ENCODE measurements at regions not wholly inside any gene's neighbourhood (a gene's known extent, or its start where the extent isn't known, plus 50 kb on each side); places are given as distances from the start of the nearest gene placed in this dataset.
"Not testable (repeated sequence)": the region's sequence is repeated elsewhere in the genome, so short reads cannot be mapped to it uniquely, and the experiment has no call there.

DNA sequence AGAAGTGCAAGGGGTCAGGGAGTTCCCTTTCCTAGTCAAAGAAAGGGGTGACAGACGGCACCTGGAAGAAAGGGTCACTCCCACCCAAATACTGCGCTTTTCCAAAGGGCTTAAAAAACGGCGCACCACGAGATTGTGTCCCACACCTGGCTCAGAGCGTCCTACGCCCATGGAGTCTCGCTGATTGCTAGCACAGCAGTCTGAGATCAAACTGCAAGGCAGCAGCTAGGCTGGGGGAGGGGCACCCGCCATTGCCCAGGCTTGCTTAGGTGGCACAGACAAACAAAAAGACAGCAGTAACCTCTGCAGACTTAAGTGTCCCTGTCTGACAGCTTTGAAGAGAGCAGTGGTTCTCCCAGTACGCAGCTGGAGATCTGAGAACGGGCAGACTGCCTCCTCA lies 402.4 kb upstream of the KLF12 start:
- TF ChIP-seq, protein P1, sequence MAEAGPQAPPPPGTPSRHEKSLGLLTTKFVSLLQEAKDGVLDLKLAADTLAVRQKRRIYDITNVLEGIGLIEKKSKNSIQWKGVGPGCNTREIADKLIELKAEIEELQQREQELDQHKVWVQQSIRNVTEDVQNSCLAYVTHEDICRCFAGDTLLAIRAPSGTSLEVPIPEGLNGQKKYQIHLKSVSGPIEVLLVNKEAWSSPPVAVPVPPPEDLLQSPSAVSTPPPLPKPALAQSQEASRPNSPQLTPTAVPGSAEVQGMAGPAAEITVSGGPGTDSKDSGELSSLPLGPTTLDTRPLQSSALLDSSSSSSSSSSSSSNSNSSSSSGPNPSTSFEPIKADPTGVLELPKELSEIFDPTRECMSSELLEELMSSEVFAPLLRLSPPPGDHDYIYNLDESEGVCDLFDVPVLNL (IDR thresholded peaks at IDR 0.05; ENCODE audit: low read depth, low read length) = not testable (repeated sequence)
- TF ChIP-seq NRF1 (conservative IDR thresholded peaks at IDR 0.05; ENCODE audit: low read depth, low read length); SIN3A (IDR thresholded peaks at IDR 0.05; ENCODE audit: low read depth, low read length); CHD1 (IDR thresholded peaks at IDR 0.05; ENCODE audit: low read depth, low read length); ZNF24 (IDR thresholded peaks at IDR 0.05); MAX (IDR thresholded peaks at IDR 0.05; ENCODE audit: low read depth, low read length); ETV6 (conservative IDR thresholded peaks at IDR 0.05 in 1 of 2, IDR thresholded peaks at IDR 0.05 in 1 of 2; ENCODE audit: borderline replicate concordance in 1 of 2, low read depth in 1 of 2); RAD51 (IDR thresholded peaks at IDR 0.05); MYC (IDR thresholded peaks at IDR 0.05; ENCODE audit: insufficient read depth, insufficient read length, insufficient replicate concordance, low read length, severe bottlenecking); SPI1 (IDR thresholded peaks at IDR 0.05; ENCODE audit: borderline replicate concordance, insufficient read depth, low read depth, low read length); EZH2 (IDR thresholded peaks at IDR 0.05; ENCODE audit: borderline replicate concordance, control insufficient read depth, low read depth, low read length); CTCF (IDR thresholded peaks at IDR 0.05 in 2 of 3, conservative IDR thresholded peaks at IDR 0.05 in 1 of 3; ENCODE audit: control insufficient read depth in 2 of 3, extremely low read depth in 1 of 3, insufficient read depth in 1 of 3, low read depth in 3 of 3, low read length in 3 of 3): not testable (repeated sequence)
- TF ChIP-seq, protein P2, sequence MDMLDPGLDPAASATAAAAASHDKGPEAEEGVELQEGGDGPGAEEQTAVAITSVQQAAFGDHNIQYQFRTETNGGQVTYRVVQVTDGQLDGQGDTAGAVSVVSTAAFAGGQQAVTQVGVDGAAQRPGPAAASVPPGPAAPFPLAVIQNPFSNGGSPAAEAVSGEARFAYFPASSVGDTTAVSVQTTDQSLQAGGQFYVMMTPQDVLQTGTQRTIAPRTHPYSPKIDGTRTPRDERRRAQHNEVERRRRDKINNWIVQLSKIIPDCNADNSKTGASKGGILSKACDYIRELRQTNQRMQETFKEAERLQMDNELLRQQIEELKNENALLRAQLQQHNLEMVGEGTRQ (IDR thresholded peaks at IDR 0.05; ENCODE audit: borderline replicate concordance, low read depth, low read length) = not testable (repeated sequence)
